IMR-90 (cell line): ENCODE measurements at regions not wholly inside any gene's neighbourhood (a gene's known extent, or its start where the extent isn't known, plus 50 kb on each side); places are given as distances from the start of the nearest gene placed in this dataset.

ENCODE experiments used
- BHLHE40 ChIP-seq: fragments of 150-350 bp; IDR thresholded peaks from 2 replicates; pipeline ENCODE4 v1.6.1; 2016; ENCODE audit warnings: mild to moderate bottlenecking, low read depth, low read length
- CTCF ChIP-seq: conservative IDR thresholded peaks from 2 replicates; pipeline ENCODE4 v1.5.1; 2012; ENCODE audit warnings: mild to moderate bottlenecking, low read depth, low read length, improper control_type of control experiment
- FOS ChIP-seq: fragments of 150-350 bp; IDR thresholded peaks from 2 replicates; pipeline ENCODE4 v1.6.1; 2016; ENCODE audit warnings: low read depth, low read length
- MAFK ChIP-seq: IDR thresholded peaks from 2 replicates; pipeline ENCODE4 v1.6.1; 2012; ENCODE audit warnings: low read depth, low read length, improper control_type of control experiment
- MXI1 ChIP-seq: IDR thresholded peaks from 2 replicates; pipeline ENCODE4 v1.6.1; 2012; ENCODE audit warnings: low read depth, mild to moderate bottlenecking, low read length, moderate library complexity, borderline replicate concordance
- POLR2A ChIP-seq: IDR thresholded peaks from 2 replicates; pipeline ENCODE4 v1.6.1; 2012; ENCODE audit warnings: mild to moderate bottlenecking, low read depth, low read length
- RAD21 ChIP-seq: IDR thresholded peaks from 2 replicates; pipeline ENCODE4 v1.6.1; 2012; ENCODE audit warnings: low read length, improper control_type of control experiment
- RCOR1 ChIP-seq: IDR thresholded peaks from 2 replicates; pipeline ENCODE4 v1.6.1; 2012; ENCODE audit warnings: mild to moderate bottlenecking, low read length, improper control_type of control experiment; ENCODE audit not compliant: insufficient replicate concordance
- SMC3 ChIP-seq: fragments of 150-350 bp; IDR thresholded peaks from 2 replicates; pipeline ENCODE4 v1.6.1; 2016; ENCODE audit warnings: low read depth, mild to moderate bottlenecking, antibody characterized with exemption, low read length, moderate library complexity
- TF ChIP-seq, protein P1 (sequence below): fragments of 150-350 bp; IDR thresholded peaks from 2 replicates; pipeline ENCODE4 v1.6.1; 2017; ENCODE audit warnings: mild to moderate bottlenecking, antibody characterized with exemption, low read length, low read depth

DNA sequence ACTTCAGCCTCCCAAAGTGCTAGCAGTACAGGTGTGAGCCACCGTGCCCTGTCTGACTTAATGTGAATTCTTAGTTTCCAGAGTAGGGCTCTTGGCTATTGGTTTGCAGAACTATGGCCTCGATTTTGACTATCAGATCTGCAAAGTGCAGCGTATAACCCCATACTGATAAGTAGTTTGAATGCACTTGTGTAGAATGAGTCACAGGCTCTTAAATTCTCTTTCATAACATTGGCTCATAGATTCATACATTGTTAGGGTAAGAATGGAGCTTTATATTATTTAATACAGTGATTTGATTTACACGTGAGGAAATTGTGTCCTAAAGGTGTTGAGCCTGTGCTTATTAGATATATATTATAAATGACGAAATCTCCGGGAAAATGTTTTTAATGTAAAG is 109.9 kb downstream of the ZPLD1 start:
- no peak for TF ChIP-seq SMC3
- TF ChIP-seq CTCF, result no peak
- TF ChIP-seq, protein P1, sequence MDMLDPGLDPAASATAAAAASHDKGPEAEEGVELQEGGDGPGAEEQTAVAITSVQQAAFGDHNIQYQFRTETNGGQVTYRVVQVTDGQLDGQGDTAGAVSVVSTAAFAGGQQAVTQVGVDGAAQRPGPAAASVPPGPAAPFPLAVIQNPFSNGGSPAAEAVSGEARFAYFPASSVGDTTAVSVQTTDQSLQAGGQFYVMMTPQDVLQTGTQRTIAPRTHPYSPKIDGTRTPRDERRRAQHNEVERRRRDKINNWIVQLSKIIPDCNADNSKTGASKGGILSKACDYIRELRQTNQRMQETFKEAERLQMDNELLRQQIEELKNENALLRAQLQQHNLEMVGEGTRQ, result no peak
- no peak for TF ChIP-seq FOS
- TF ChIP-seq RAD21, result no peak
- TF ChIP-seq POLR2A, result no peak
- no peak for TF ChIP-seq RCOR1
- TF ChIP-seq MAFK, result no peak
- TF ChIP-seq MXI1, result no peak
- TF ChIP-seq BHLHE40, result no peak
